ENCODE measurements at regions not wholly inside any gene's neighbourhood (a gene's known extent, or its start where the extent isn't known, plus 50 kb on each side); places are given as distances from the start of the nearest gene placed in this dataset.

DNA sequence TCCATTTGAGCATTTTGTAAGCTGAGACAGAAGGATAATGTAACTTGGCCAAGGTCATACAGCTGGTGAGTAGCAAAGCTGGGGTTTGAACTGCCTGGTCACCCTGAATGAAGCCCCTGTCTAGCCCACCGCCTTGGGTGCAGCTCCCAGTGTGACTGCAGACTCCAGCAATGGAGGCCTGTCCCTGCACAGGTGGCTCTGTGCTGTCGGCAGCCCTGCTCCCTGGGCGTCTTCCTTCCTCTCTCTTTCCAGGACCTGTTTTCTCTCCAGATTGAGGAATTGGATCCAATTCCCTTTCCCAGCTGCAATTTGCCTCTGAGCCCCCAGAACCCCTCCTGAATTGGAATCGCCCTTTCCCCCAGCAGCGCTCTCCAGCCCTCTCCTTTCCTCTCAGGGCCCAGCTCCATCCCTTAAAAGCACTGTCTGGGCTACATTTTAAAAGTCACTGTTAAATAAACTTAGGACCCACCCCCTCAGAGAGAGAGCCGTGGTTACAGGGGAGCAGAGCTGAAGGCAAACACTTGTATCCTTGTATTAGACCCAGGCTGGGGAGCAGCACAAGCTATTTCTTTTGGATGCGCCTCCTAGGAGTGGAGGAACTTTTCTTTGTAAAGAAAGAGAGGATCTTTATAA lies 161.4 kb upstream of the LMO4 start:
- no peak overlapping the region for H2BK12ac ChIP-seq (ENCODE audit: low read depth, low read length)
- H2BK15ac ChIP-seq (ENCODE audit: low read length), result no peak overlapping the region
- no peak overlapping the region for H4K91ac ChIP-seq (replicated peaks; ENCODE audit: insufficient read length, low read length)
- no peak overlapping the region for H3K4me3 ChIP-seq (ENCODE audit: extremely low read depth in 1 of 4, insufficient read depth in 2 of 4, low read depth in 3 of 4, low read length in 4 of 4)
- no peak overlapping the region for H2BK20ac ChIP-seq (ENCODE audit: low read length)
- no peak overlapping the region for H3K14ac ChIP-seq (ENCODE audit: insufficient read length)
- no peak overlapping the region for H3K9ac ChIP-seq (replicated peaks in 1 of 4; ENCODE audit: extremely low read depth in 1 of 4, low read depth in 3 of 4, low read length in 3 of 4)
- no peaks in the 10 kb centered on the region for H3K79me2 ChIP-seq (ENCODE audit: control insufficient read depth in 1 of 2, insufficient read depth in 2 of 2, low read length in 2 of 2)
- no peaks in the 10 kb centered on the region for H3K9me3 ChIP-seq (ENCODE audit: insufficient read depth in 2 of 2, low read depth in 1 of 2, low read length in 1 of 2)
- no peak overlapping the region for H3K18ac ChIP-seq (ENCODE audit: extremely low read depth, low read length)
- H2AFZ ChIP-seq (ENCODE audit: low read length), result no peak overlapping the region
- no peaks in the 10 kb centered on the region for H3K36me3 ChIP-seq (ENCODE audit: control insufficient read depth in 2 of 4, insufficient read depth in 4 of 4, low read length in 3 of 4)
- no peak for DNase-seq (ENCODE audit: low read depth in 1 of 2, low spot score in 2 of 2)
- no peak overlapping the region for H4K5ac ChIP-seq (ENCODE audit: insufficient read length, low read depth, low read length)
- WGBS, 2 experiments (ENCODE audit: extremely low coverage in 1 of 2, insufficient coverage in 1 of 2, insufficient read length in 1 of 2, insufficient replicate concordance in 2 of 2, low coverage in 1 of 2, low lambda C conversion rate in 2 of 2, missing lambda C conversion rate in 1 of 2), result 90% methylated on average over 7 of the region's 7 CpGs; no CpG with 5 or more reads in 1 of the 2 experiments
- H4K8ac ChIP-seq (ENCODE audit: extremely low read depth, insufficient read depth, low read length), result no peak overlapping the region
- H3K27ac ChIP-seq (ENCODE audit: low read depth, low read length), result no peak overlapping the region
- H2BK5ac ChIP-seq (ENCODE audit: low read depth, low read length), result no peak overlapping the region
- H3K23me2 ChIP-seq (ENCODE audit: low read depth, low read length), result no peaks in the 10 kb centered on the region
- no peaks in the 10 kb centered on the region for H4K20me1 ChIP-seq (replicated peaks in 1 of 2; ENCODE audit: control insufficient read depth in 1 of 2, insufficient read depth in 2 of 2, low read length in 2 of 2)
- H3K23ac ChIP-seq (ENCODE audit: insufficient read length), result no peak overlapping the region
- no peak overlapping the region for H3K56ac ChIP-seq (replicated peaks; ENCODE audit: insufficient read length, low read depth, low read length)
- H3K79me1 ChIP-seq (ENCODE audit: low read depth, low read length), result no peaks in the 10 kb centered on the region
- H2BK120ac ChIP-seq (replicated peaks; ENCODE audit: low read depth, low read length), result no peak overlapping the region
- no peaks in the 10 kb centered on the region for H3K4me1 ChIP-seq (replicated peaks in 1 of 4; ENCODE audit: control insufficient read depth in 3 of 4, insufficient read depth in 4 of 4, low read length in 3 of 4)
- no peak for FAIRE-seq
- no peak overlapping the region for H3K4ac ChIP-seq (replicated peaks; ENCODE audit: insufficient read length, low read depth, low read length)
- H3K4me2 ChIP-seq (ENCODE audit: insufficient read depth in 1 of 2, low read depth in 2 of 2, low read length in 2 of 2), result no peak overlapping the region
- no peak overlapping the region for H2AK5ac ChIP-seq (ENCODE audit: low read depth, low read length)
- POLR2A ChIA-PET (ENCODE audit: partially characterized antibody), result interaction anchor here (0.6 kb wide), 1 partner anchor 18 kb away, joined by 3 read pairs; no protein-coding TSS in a partner anchor
- no peaks in the 10 kb centered on the region for H3K27me3 ChIP-seq (replicated peaks in 1 of 4; ENCODE audit: control insufficient read depth in 3 of 4, extremely low read depth in 1 of 4, insufficient read depth in 3 of 4, low read length in 3 of 4)
- CTCF ChIA-PET (ENCODE audit: partially characterized antibody), result interaction anchor here (0.7 to 1.3 kb wide), 9 partner anchors 8 to 148 kb away, joined by 3 to 5 read pairs (median 4); no protein-coding TSS in a partner anchor
- TF ChIP-seq ATF3 (IDR thresholded peaks at IDR 0.05; ENCODE audit: insufficient read depth, low read depth, low read length) (no peak), RXRA (IDR thresholded peaks at IDR 0.05; ENCODE audit: insufficient read depth, low read depth, low read length) (no peak), BRCA1 (IDR thresholded peaks at IDR 0.05; ENCODE audit: low read depth, low read length) (no peak), CHD1 (IDR thresholded peaks at IDR 0.05; ENCODE audit: low read depth, low read length) (no peak), ASH2L (IDR thresholded peaks at IDR 0.05; ENCODE audit: low read length) (no peak), EP300 (IDR thresholded peaks at IDR 0.05; ENCODE audit: borderline replicate concordance in 1 of 2, low read depth in 2 of 2, low read length in 2 of 2) (no peak), KDM4A (IDR thresholded peaks at IDR 0.05; ENCODE audit: low read depth, low read length, severe bottlenecking) (no peak), CREB1 (IDR thresholded peaks at IDR 0.05) (no peak)
